GM19099 (cell line): ENCODE measurements at regions not wholly inside any gene's neighbourhood (a gene's known extent, or its start where the extent isn't known, plus 50 kb on each side); places are given as distances from the start of the nearest gene placed in this dataset.

Experiments used
- POLR2A ChIP-seq: IDR thresholded peaks from 3 replicates; pipeline ENCODE4 v1.6.1; 2011; ENCODE audit warnings: low read depth; ENCODE audit not compliant: insufficient read length; ENCODE audit errors: extremely low read depth

DNA sequence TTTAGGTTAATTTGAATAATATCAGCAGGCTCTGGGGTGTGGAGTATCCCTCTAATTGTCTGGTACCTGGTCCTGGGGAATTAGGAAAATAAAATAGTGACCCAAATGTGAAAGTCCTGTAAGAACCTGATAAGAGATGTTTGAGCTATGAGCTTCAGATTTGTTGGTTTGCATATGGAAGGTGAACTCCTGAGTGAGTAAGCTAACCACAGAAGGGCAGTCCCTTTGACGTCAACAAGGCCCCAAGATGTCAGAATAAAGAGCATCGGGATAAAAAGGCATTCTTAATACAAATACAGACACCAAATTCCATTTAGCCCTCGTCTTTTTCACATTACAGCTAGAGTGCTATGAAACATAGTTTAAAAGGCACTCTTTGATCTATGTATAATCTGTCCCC is 1366.3 kb upstream of the TMEFF2 start:
- no peak for TF ChIP-seq POLR2A

DNA sequence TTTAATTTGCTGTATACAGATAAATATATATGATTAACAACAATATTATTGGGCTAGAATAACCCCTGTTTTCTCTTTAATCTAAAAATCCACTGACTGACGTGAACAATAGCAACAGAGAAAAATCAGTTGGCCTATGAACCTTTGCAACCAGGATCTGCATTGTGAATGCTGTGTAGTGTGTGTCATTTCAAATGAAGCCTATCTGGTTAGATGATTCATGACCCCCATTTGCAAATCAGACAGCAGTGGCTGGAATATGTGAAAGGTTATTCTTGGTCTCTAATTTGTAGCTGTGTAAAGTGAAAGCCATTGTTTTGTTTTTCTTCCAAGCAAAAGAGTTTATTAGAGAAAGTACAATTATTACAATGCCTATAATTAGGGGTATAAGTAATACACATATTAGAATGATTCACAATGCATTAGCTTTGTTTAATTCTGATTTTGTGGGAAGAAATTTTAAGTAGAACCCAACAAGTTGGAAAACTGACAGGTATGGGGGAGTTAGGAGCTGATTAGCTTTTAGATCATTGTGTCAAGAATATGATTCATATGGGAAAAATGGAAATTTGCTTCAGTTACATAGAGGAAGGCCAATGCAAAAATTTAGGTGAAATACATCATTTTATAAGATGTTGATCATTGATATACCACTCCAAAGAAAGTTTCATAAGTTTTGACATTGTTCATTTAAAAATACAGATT is 1362.2 kb upstream of the TMEFF2 start:
- no peak for TF ChIP-seq POLR2A

DNA sequence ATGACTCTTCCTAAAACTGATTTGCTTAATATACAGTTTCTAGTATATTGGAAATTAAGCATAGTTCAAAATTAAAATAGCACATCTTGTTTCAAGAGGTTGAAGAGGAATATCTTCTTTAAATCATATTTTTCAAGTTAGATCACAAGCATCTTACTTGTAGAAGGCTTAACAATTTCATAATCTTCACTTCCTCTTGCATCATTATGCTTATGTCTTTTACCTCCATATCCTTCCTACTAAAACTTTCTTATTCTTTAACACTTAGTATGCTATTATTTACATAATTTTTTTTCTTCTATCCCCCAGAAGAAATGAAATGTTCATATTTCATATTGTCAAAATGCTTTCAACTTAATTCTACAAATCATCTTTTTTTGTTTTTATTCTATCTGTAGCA is 1354.9 kb upstream of the TMEFF2 start:
- no peak for TF ChIP-seq POLR2A

DNA sequence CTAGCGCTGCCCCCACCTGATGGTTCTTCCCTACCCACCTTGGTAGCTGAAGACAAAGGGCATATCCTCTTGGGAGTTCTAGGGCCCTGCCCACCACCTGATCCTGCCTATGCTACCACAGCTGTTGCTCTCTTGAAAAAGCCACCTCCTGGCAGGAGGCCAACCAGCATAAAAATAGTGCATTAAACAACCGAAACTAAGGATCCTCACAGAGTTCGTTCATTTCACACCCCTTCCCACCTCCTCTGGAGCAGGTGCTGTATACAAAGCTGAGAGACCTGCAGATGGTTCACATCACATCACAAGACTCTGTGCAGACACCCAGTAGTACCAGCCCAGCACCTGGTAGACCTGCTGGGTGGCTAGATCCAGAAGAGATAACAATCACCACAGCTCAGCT is 1348.0 kb upstream of the TMEFF2 start:
- TF ChIP-seq POLR2A = no peak

DNA sequence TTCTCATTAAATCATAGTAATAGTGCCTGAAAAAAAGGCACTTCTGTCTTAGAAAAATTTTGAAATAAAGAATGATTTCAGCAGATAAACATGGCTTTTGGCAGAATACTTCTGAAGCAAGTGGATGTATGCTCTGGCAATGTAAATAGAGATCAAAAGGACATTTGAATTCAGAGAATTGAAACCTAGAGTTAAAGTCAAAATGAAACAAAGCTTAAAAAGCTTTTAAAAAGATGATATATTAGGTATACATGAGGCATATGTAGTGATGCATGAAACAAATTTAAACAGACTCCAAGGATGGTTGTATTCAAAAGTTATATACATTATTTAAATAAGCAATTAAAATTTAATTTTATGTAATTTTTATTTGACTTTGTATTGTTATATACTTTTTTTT is 1344.5 kb upstream of the TMEFF2 start:
- no peak for TF ChIP-seq POLR2A

DNA sequence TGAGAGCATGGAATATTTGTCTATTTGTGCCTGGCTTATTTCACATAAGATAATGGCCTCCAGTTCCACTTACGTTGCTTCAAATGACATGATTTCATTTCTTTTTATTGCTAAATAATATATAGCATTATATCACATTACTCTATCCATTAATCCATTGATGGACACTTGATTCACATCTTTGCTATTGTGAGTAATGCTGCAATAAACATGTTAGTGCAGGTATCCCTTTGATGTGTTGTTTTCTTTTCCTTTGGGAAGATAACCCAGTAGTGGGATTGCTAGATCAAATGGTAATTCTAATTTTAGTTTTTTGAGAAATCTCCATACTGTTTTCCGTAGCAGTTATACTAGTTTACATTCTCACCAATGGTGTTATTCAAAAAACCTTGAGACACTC is 1343.3 kb upstream of the TMEFF2 start:
- no peak for TF ChIP-seq POLR2A

DNA sequence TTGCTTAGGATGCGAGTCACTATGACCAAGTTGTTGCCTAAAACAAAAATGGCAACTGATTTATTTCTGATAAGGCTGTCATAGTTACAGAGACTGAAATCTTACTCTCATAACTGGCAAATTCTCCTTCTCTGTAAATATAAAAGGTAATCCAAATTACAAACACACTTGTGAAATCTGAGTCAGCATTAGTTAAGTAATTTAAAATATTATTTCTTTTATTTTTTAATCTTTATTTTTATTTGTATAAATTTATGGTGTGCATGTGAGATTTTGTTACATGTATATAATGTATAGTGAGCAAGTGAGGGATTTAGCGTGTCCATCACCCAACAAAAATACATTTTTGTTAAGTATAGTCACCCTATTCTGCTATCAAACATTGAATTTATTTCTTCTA is 1342.8 kb upstream of the TMEFF2 start:
- TF ChIP-seq POLR2A = no peak

DNA sequence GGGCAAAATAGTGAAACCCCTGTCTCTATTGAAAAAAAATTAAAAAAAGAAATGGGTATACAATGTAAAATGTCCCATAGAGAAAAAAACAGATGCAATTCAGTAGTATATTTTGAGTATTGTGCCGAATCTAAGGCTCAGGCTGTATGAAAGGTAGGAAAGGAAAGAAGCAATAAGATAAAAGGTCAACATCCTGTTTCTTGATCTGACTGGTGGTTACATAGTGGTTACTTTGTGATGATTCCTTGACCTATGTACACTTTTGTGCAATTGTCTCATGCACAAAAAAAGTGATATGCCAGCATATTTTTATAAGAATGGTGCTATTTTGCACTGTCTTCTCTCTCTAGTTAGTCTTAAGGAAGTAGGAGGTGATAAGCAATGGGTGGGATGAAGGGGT is 1333.7 kb upstream of the TMEFF2 start:
- no peak for TF ChIP-seq POLR2A

DNA sequence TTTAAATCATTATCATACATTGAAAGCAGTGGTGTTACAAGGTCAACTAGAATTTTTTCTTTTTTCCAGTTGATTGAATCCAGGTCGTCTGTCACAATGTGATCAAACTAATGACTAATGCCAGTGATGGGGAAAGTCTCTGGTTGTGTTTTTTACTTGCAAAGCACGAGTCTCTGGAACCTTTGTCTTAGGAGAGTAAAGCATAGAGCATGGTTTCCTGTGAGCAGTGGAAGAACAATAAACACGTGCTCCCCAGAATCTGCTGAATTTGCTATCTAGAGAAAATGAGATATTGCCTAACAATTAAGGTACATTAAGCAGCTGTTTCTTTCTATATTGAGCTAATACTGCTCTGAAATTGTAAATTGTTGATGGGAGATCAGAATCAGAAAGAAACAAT is 1332.4 kb upstream of the TMEFF2 start:
- TF ChIP-seq POLR2A = no peak

DNA sequence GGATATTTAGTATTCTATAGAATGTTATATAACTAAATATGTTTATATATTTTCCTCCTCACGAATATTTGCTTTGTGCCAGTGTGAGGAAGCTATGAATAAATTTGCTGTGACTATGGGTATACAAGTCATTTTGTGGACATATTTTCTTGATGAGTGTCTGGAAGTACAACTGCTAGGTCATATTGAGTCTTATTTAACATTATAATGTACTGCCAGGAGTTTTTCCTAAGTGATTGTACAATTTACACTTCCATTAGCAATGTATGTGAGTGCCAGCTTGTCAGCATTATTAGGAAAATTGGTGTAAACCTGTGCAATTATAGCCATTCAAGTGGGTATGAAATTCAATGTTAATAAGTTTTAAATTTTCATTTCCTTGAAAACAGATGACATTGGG is 1328.9 kb upstream of the TMEFF2 start:
- TF ChIP-seq POLR2A = no peak

DNA sequence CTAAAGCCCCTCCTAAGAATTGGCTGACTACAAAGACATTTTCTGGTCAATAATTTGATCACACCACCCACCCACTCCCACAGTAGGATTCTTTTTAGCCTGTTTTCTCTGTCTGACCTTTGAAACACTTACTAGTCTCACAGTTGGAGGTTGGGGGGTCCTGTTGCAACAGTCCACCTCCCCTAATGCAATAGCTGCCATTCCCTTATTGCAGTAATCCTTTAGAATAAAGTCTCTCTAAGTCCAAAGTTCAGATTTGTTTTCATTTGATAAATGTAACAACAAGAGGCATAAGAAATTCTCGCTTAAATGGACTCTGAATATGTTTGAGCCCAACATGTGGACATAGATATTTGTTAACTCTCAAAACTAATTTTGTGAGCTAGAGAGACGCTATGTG is 1326.8 kb upstream of the TMEFF2 start:
- no peak for TF ChIP-seq POLR2A

DNA sequence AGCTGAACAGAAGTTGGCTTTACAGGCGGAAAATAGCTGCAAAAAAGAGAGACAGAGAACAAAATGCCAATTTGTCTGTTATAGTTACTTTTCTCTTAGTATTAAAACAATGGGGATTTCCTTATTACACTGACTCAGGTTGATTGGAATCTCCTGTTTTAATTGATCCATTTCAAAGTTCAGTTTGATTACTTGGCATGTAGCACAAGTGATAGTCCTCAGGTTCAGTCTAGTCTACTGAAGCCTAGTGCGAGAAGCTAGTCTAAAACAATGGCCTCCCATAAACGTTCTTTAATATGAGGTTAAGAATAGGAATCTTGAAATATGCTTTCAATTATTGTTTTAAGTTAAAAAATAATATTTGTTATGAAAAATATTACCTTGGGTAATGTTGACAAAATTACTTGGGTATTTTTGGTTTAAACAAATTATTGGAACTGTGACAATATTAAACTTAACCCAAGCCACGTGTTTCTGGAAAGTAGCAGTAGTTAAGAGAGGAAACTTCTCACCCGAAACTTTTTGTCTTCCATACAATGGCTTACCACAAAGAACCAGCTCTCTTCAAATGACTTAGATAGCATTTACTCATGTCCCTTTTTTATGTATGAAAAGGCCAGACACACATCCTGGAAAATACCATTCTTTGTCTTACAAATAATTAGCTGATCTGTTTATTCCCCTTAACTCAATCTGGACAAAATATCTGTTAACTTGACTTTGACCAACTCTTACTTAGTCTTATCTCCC is 1326.2 kb upstream of the TMEFF2 start:
- TF ChIP-seq POLR2A = no peak

DNA sequence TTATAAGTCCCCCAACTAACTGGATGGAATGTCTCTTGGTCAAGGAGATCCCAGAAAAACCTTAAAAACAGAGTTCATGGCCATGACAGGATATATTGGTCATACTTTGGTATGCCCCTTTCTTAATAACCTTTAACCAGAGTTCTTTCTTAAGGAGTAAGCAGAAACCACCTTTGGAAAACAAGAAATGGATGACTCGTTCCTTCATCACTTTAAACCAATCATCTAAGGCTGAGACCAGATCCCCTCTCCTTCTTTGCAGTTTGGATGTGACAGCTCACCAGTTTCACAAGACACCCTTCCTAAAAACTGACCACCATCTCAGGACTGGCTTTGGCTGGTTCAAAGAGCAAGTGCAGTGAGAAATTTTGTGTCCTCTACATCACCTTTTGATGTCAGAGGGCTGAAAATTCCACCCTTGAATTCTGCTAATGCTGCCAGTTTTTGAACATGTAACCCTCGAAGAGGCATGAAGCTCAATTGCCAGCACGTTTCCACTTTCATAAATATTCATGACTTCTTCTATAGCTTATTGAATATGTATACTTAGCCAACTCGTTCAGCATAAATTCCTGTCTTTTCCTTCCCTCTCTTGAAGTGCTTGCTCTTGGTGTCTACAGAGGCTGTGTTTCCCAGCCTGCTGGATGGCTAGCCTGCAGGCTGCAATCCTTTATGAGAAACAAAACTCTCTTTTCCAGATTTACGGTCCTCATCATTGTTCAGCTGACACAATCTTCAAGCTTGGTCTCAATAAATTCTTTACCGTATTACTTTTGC is 1323.5 kb upstream of the TMEFF2 start:
- TF ChIP-seq POLR2A = no peak

DNA sequence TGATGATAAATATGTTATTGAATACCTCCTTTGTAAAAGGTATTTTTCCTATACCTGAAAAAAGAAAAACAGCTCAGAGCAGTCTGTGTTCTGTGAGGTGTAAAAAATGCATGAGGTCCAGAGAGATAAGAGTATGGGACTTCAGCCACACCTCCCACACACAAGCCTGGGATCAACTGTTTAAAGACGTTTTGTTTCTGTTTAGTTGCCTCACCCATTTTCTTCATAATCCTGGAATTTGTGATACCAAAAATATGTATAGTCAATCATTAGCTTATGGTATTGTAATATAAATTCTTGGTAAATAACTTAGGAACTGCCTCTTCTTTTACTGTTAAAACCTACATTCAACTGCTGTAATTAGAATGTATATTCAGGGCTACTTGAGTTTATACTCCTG is 1322.9 kb upstream of the TMEFF2 start:
- no peak for TF ChIP-seq POLR2A

DNA sequence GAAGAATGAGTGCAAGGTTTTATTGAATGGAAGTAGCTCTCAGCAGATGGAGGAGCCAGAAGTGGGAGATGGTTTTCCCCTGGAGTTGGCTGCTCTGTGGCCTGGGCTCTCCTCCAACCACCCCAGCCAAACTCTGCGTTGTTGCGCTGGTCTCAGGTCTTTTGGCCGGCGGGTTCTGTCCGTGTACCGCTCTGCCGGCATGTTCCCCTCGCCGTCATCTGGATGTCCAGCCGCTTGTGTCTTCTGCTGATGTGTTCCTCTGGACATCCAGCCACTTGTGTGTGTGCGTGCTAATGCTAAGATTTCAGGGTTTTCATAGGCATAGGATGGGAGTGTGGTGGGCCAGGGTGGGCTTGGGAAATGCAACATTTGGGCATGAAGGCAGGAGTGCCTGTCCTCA is 1311.3 kb upstream of the TMEFF2 start:
- TF ChIP-seq POLR2A = no peak

DNA sequence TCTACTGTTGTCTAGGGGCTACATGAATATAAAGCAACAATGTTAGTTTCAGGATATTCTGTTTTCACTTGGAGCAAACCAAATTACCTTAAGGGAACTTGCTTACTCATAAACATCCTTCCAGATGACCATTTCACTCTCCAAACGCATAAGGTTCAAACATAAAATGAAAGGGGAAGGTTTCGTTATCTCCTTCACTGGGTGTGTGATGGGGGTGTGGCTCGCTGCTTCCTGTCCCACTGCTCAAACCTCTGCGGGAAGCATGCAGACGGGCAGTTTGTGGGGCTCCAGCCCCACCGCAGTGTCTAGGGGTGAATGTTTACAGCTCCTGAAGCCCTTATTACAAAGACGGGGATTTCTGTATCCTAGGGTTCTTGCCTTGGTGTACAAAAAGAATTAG is 1310.9 kb upstream of the TMEFF2 start:
- no peak for TF ChIP-seq POLR2A
